K562 (cell line): ENCODE measurements at regions not wholly inside any gene's neighbourhood (a gene's known extent, or its start where the extent isn't known, plus 50 kb on each side); places are given as distances from the start of the nearest gene placed in this dataset.

Experiments
- BMI1 ChIP-seq: fragments of 150-350 bp; IDR thresholded peaks from 2 replicates; pipeline ENCODE4 v1.6.1; 2014; ENCODE audit warnings: low read length
- CCNT2 ChIP-seq: IDR thresholded peaks from 2 replicates; pipeline ENCODE4 v1.6.1; 2011; ENCODE audit warnings: borderline replicate concordance, low read depth, mild to moderate bottlenecking, moderate library complexity, mixed read lengths, low read length; ENCODE audit not compliant: insufficient read length; ENCODE audit errors: extremely low read depth
- ELK3 ChIP-seq: fragments of 450-650 bp; formaldehyde crosslinking; IDR thresholded peaks from 2 replicates; pipeline ENCODE4 v1.4.0; 2020; ENCODE audit warnings: mild to moderate bottlenecking
- ETV5 ChIP-seq: sonication (generic); formaldehyde crosslinking; IDR thresholded peaks from 2 replicates; pipeline ENCODE4 v1.4.0; 2020; ENCODE audit warnings: low read depth, mild to moderate bottlenecking, missing genetic modification reagents
- FOSL1 ChIP-seq: fragments of 200-800 bp; sonication (Bioruptor generic); conservative IDR thresholded peaks from 2 replicates; pipeline ENCODE4 v1.6.1; 2016; ENCODE audit warnings: missing genetic modification characterization, missing compliant biosample characterization
- FOXJ3 ChIP-seq: sonication (generic); formaldehyde crosslinking; IDR thresholded peaks from 2 replicates; pipeline ENCODE4 v1.4.0; 2020; ENCODE audit warnings: mild to moderate bottlenecking, missing genetic modification reagents
- HDAC2 ChIP-seq: fragments of 450-650 bp; IDR thresholded peaks from 2 replicates; pipeline ENCODE4 v1.6.1; 2016; ENCODE audit warnings: mild to moderate bottlenecking
- HIVEP1 ChIP-seq: fragments of 250-450 bp; sonication (Bioruptor Pico); IDR thresholded peaks from 2 replicates; pipeline ENCODE4 v1.4.0; 2020; ENCODE audit warnings: mild to moderate bottlenecking
- MYNN ChIP-seq, 2 experiments: sonication (generic); formaldehyde crosslinking in 1 of 2; IDR thresholded peaks; 2 replicates each; pipeline versions ENCODE4 v1.5.0 to v1.6.1; 2016 to 2020; ENCODE audit warnings: antibody characterized with exemption in 1 of 2, missing genetic modification reagents in 1 of 2
- NCOA1 ChIP-seq: fragments of 450-650 bp; IDR thresholded peaks from 2 replicates; pipeline ENCODE4 v1.6.1; 2016; ENCODE audit warnings: low read depth
- NR3C1 ChIP-seq: sonication (generic); formaldehyde crosslinking; IDR thresholded peaks from 2 replicates; pipeline ENCODE4 v1.8.1; 2022; ENCODE audit warnings: missing genetic modification reagents
- SMAD1 ChIP-seq: fragments of 150-350 bp; IDR thresholded peaks from 2 replicates; pipeline ENCODE4 v1.6.1; 2014; ENCODE audit warnings: low read length, low read depth; ENCODE audit not compliant: partially characterized antibody
- SMARCA4 ChIP-seq: fragments of 450-650 bp; IDR thresholded peaks from 2 replicates; pipeline ENCODE4 v1.6.1; 2016
- TCF7 ChIP-seq: sonication (generic); IDR thresholded peaks from 2 replicates; pipeline ENCODE4 v1.6.1; 2016; ENCODE audit warnings: antibody characterized with exemption, borderline replicate concordance
- ZKSCAN1 ChIP-seq: fragments of 150-350 bp; IDR thresholded peaks from 2 replicates; pipeline ENCODE4 v1.6.1; 2016; ENCODE audit warnings: low read depth, low read length
- ZNF12 ChIP-seq: sonication (generic); formaldehyde crosslinking; IDR thresholded peaks from 2 replicates; pipeline ENCODE4 v1.4.0; 2020; ENCODE audit warnings: mild to moderate bottlenecking, missing genetic modification reagents
- ZNF263 ChIP-seq: sonication (generic); formaldehyde crosslinking; IDR thresholded peaks from 2 replicates; pipeline ENCODE4 v1.8.0; 2022; ENCODE audit warnings: mild to moderate bottlenecking, missing genetic modification reagents, borderline replicate concordance
- ZNF699 ChIP-seq: fragments of 250-450 bp; sonication (Bioruptor Pico); IDR thresholded peaks from 2 replicates; pipeline ENCODE4 v1.8.0; 2021; ENCODE audit warnings: mild to moderate bottlenecking, moderate library complexity; ENCODE audit not compliant: insufficient replicate concordance
- ZSCAN29 ChIP-seq: fragments of 450-650 bp; IDR thresholded peaks from 2 replicates; pipeline ENCODE4 v1.6.1; 2017
- TF ChIP-seq, protein P1 (sequence below): sonication (generic); formaldehyde crosslinking; IDR thresholded peaks from 2 replicates; pipeline ENCODE4 v1.9.0; 2022; ENCODE audit warnings: mild to moderate bottlenecking, missing genetic modification reagents
- TF ChIP-seq, protein P2 (sequence below): fragments of 250-450 bp; sonication (Bioruptor Pico); IDR thresholded peaks from 2 replicates; pipeline ENCODE4 v1.8.0; 2021; ENCODE audit warnings: borderline replicate concordance, mild to moderate bottlenecking, moderate library complexity; ENCODE audit not compliant: poor library complexity, severe bottlenecking
- TF ChIP-seq, protein P3 (sequence below): sonication (generic); formaldehyde crosslinking; IDR thresholded peaks from 2 replicates; pipeline ENCODE4 v1.8.0; 2023; ENCODE audit warnings: mild to moderate bottlenecking, missing genetic modification reagents
- TF ChIP-seq, protein P4 (sequence below): fragments of 250-450 bp; sonication (Bioruptor Pico); IDR thresholded peaks from 2 replicates; pipeline ENCODE4 v1.4.0; 2020; ENCODE audit warnings: mild to moderate bottlenecking, moderate library complexity

DNA sequence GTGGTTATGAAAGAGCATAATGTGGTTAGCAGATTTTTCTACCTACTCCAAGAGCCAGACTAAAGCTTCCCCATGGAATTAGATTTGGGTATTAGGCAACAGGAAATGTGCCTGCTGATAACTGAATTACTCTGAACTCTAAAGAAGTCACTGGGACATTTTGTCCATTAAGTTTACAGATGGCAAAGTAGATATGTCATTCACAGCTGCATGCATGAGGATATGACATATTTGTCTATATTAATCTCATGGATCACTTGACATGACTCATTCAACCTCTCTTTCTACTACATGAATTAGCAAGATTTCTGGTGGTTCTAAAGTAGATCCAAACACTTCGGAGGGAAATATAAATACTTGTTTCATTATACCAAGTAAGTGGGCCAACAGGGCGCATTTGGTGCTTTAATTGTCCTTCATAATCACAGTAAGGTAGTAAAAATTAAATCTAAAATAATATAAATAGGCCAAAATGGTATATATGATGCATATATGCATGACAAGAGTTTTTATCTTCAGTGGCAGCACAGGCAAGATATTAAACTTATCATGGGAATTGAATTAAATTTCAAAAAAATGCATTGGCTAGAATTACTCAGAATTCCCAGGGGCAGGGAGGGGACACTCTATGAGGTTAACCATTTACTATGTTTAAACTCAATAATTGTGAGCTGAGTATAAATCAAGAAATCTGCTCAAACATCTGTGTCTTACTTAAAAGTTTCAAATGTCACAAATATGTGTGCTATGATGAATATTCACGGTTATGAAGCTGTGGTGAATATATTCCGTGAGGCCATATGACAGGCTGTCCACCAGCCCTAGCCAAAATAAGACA, 365.3 kb upstream of the KCNMB2 start (continued):
- TF ChIP-seq MYNN (IDR thresholded peaks at IDR 0.05), result 0 out of 2 replicates have a peak, but pooled peaks have one; percentile 57
- no peak for TF ChIP-seq MYNN (CRISPR knock-in tag; IDR thresholded peaks at IDR 0.05)
- peak; percentile 100 for TF ChIP-seq SMARCA4
- TF ChIP-seq FOSL1 (tag), result peak; percentile 99
- TF ChIP-seq, protein P1, sequence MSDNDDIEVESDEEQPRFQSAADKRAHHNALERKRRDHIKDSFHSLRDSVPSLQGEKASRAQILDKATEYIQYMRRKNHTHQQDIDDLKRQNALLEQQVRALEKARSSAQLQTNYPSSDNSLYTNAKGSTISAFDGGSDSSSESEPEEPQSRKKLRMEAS (CRISPR knock-in tag), result no peak
- TF ChIP-seq CCNT2, result peak; percentile 81
- TF ChIP-seq HIVEP1 (CRISPR knock-in tag), result no peak
- no peak for TF ChIP-seq ETV5 (CRISPR knock-in tag)
- TF ChIP-seq, protein P2, sequence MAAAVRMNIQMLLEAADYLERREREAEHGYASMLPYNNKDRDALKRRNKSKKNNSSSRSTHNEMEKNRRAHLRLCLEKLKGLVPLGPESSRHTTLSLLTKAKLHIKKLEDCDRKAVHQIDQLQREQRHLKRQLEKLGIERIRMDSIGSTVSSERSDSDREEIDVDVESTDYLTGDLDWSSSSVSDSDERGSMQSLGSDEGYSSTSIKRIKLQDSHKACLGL, result no peak
- no peak for TF ChIP-seq ZNF12 (CRISPR knock-in tag)
- TF ChIP-seq FOXJ3, result no peak
- TF ChIP-seq ZSCAN29, result no peak
- no peak for TF ChIP-seq ZNF263
- TF ChIP-seq TCF7, result peak; percentile 72; the same call in 1 of the 2 replicates
- TF ChIP-seq ZKSCAN1, result no peak
- TF ChIP-seq ZNF699 (CRISPR knock-in tag), result no peak
- peak; percentile 93 for TF ChIP-seq NCOA1
- TF ChIP-seq, protein P3, sequence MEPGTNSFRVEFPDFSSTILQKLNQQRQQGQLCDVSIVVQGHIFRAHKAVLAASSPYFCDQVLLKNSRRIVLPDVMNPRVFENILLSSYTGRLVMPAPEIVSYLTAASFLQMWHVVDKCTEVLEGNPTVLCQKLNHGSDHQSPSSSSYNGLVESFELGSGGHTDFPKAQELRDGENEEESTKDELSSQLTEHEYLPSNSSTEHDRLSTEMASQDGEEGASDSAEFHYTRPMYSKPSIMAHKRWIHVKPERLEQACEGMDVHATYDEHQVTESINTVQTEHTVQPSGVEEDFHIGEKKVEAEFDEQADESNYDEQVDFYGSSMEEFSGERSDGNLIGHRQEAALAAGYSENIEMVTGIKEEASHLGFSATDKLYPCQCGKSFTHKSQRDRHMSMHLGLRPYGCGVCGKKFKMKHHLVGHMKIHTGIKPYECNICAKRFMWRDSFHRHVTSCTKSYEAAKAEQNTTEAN (CRISPR knock-in tag), result no peak
- no peak for TF ChIP-seq ELK3 (CRISPR knock-in tag)
- TF ChIP-seq, protein P4, sequence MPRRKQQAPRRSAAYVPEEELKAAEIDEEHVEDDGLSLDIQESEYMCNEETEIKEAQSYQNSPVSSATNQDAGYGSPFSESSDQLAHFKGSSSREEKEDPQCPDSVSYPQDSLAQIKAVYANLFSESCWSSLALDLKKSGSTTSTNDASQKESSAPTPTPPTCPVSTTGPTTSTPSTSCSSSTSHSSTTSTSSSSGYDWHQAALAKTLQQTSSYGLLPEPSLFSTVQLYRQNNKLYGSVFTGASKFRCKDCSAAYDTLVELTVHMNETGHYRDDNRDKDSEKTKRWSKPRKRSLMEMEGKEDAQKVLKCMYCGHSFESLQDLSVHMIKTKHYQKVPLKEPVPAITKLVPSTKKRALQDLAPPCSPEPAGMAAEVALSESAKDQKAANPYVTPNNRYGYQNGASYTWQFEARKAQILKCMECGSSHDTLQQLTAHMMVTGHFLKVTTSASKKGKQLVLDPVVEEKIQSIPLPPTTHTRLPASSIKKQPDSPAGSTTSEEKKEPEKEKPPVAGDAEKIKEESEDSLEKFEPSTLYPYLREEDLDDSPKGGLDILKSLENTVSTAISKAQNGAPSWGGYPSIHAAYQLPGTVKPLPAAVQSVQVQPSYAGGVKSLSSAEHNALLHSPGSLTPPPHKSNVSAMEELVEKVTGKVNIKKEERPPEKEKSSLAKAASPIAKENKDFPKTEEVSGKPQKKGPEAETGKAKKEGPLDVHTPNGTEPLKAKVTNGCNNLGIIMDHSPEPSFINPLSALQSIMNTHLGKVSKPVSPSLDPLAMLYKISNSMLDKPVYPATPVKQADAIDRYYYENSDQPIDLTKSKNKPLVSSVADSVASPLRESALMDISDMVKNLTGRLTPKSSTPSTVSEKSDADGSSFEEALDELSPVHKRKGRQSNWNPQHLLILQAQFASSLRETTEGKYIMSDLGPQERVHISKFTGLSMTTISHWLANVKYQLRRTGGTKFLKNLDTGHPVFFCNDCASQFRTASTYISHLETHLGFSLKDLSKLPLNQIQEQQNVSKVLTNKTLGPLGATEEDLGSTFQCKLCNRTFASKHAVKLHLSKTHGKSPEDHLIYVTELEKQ, result no peak
- TF ChIP-seq BMI1, result no peak
- TF ChIP-seq NR3C1, result no peak
- TF ChIP-seq HDAC2, result peak; percentile 99
- TF ChIP-seq SMAD1, result no peak
